Retinal pigment epithelial cell (primary cell): ENCODE measurements at regions not wholly inside any gene's neighbourhood (a gene's known extent, or its start where the extent isn't known, plus 50 kb on each side); places are given as distances from the start of the nearest gene placed in this dataset.

Experiments used
- DNase-seq: peaks from one replicate; pipeline ENCODE4 v3.0.0-alpha.2; 2010; ENCODE audit warnings: low read depth
- H3K4me3 ChIP-seq: 2 replicates; pipeline ENCODE4 v1.5.1; 2011; ENCODE audit warnings: mild to moderate bottlenecking, low read length, control low read depth, moderate library complexity
- TF ChIP-seq, protein P1 (sequence below): conservative IDR thresholded peaks from 2 replicates; pipeline ENCODE4 v1.5.1; 2011; ENCODE audit warnings: low read depth, low read length, control low read depth, inconsistent platforms

DNA sequence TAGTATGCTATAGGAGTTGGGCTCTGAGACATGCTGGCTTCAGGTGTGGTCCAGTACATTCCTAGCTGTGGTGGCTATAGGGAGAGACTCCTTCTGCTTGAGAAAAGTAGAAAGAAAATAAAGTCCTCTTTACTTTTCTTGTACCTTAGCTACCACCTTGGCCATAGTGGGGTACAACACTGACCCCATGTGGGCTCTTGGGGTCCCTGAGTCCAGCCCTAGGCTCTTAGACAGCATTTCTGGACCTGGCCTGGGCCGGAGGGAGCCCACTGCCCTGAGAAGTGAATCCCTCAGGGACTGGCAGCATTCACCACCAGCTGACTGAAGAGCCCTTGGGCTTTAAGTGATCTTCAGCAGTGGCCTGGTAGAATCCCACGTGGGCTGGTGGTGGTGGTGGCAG is 143.1 kb downstream of the SYT10 start:
- H3K4me3 ChIP-seq, result no peak overlapping the region
- DNase-seq, result no peak
- TF ChIP-seq, protein P1, sequence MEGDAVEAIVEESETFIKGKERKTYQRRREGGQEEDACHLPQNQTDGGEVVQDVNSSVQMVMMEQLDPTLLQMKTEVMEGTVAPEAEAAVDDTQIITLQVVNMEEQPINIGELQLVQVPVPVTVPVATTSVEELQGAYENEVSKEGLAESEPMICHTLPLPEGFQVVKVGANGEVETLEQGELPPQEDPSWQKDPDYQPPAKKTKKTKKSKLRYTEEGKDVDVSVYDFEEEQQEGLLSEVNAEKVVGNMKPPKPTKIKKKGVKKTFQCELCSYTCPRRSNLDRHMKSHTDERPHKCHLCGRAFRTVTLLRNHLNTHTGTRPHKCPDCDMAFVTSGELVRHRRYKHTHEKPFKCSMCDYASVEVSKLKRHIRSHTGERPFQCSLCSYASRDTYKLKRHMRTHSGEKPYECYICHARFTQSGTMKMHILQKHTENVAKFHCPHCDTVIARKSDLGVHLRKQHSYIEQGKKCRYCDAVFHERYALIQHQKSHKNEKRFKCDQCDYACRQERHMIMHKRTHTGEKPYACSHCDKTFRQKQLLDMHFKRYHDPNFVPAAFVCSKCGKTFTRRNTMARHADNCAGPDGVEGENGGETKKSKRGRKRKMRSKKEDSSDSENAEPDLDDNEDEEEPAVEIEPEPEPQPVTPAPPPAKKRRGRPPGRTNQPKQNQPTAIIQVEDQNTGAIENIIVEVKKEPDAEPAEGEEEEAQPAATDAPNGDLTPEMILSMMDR, result no peak

DNA sequence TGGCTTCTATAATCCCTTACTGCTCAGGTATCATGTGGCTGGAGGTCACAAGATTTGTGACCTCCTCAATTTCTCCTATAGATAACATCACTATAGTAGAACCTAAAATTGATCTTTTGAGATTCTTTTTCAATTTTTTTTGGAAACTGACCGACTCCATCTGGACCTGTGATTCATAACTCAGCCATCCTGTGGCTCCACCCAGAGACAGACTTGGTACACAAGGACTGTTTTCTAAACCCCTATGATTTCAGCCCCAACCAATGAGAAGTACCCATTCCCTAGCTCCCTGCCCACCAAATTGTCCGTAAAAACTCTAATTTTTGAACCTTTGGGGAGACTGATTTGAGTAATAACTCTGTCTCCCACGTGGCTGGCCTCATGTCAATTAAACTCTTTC is 148.9 kb downstream of the SYT10 start:
- TF ChIP-seq, protein P1, result no peak
- DNase-seq, result no peak
- H3K4me3 ChIP-seq, result no peak overlapping the region

DNA sequence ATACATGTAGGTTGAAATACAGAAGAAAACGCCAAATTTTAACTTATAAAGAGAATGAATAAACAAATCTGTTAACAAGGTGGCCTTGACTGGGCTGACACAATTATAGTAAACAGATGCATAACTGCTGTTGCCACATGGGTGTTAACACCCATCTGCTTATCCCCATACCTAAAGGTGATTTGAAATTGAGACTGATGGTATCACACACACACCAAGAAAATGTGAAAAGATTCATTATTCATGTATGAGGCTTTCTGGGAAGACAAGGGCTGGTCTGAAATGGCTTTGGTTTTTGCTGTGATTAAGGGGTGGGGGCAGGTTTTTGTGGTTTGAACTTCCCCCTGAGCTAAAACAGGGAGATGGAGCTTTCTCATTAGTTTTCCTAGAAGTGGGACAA is 156.6 kb downstream of the SYT10 start:
- TF ChIP-seq, protein P1, result no peak
- DNase-seq, result no peak
- no peak overlapping the region for H3K4me3 ChIP-seq

DNA sequence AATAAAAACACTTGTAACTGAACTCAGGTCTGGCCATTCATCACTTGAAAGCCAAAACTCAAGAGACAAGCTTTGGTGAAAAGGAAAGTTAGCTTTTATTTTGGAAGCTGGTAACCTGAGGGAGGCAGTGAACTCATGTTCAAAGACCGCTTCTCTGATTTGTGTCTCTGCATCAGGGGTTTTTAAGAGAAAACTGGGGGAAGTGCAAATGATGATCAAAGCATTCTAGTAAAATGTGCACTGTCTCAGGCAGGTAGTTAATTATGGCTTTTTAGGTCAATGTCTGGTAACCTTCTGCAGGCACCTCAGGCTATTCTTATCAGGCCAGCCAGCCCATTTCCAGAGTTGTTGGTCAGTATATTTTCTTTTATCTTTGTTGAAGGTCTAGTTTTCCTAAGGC is 162.2 kb downstream of the SYT10 start:
- H3K4me3 ChIP-seq, result no peak overlapping the region
- TF ChIP-seq, protein P1, result no peak
- no peak for DNase-seq

DNA sequence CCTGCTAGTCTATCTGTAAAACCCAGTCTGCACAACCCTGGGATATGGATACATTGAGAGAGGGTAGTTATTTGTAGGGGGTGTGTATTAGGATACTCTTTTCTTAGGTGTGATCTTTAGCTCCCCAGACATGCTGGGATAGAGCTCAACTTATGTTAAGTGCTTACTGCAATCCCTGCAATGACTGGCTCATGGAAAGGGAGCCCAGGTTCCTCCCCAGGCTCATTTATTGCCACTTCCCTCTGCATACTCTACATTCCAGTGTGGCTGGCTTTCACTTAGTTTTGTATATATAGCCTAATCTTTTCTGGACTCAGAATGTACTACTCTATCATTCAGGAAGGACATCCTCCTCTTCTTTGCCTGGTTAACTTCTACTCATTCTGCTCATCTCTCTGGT is 172.0 kb downstream of the SYT10 start:
- TF ChIP-seq, protein P1, result no peak
- no peak for DNase-seq
- H3K4me3 ChIP-seq, result no peak overlapping the region

DNA sequence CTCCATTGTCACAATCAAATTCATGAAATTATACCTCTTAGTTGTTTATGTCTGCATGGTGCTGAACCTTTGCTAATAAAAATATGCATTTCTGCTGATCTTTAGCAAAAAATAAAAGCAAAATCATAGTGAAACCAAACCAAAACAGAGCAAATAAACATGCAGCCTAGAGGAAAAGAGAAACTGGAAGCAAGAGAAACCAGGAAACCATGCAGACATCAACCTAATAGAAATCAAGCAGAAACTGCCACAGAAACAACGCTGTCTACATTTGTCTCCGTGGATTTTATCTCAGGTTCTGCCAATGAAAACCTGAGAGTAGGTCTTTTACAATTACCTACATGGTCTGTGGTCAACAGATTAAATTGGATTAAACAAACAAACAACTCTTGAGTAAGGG is 173.7 kb downstream of the SYT10 start:
- no peak overlapping the region for H3K4me3 ChIP-seq
- DNase-seq, result no peak
- TF ChIP-seq, protein P1, result no peak

DNA sequence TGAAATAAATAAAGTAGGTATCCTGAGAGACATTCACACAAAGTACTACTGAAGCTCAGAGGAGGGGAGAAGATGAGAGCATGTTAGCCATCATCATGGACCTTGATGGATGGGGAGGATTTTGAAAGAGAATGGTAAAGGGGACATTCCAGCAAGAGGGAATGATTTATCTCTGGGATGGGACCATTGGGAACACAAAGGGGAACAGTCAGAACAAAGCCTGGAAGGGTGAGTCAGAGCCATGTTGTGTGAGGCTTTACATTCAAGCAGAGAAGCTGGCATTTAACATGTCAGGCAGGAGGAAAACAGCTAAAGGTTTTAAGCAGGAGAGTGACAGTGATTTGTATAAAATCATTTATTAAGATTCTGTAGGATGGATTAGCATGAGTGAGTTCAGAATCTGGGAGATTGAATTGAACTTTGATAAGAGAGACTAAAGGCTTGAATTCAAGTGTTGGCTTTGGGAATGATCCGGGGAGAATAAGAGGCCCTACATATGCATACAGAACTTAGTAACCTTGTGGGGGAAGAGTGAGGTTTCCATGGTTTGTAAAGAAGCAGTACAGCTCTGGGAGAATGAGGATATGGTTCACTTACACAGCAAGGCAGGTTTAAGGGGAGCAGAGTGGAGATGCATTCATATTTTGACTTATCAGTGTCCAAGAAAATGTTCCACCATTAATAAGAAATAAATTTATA is 174.4 kb downstream of the SYT10 start:
- no peak for DNase-seq
- TF ChIP-seq, protein P1, result no peak
- no peak overlapping the region for H3K4me3 ChIP-seq
